SK-N-SH treated with all-trans-retinoic acid at 6 μM for 48 hours (cell line): ENCODE measurements at regions not wholly inside any gene's neighbourhood (a gene's known extent, or its start where the extent isn't known, plus 50 kb on each side); places are given as distances from the start of the nearest gene placed in this dataset.

Experiments
- ATAC-seq: fragments of 200-7000 bp; cut with Tn5 transposase; 3 replicates; pipeline ENCODE4 v1.9.1; 2020; ENCODE audit warnings: mild to moderate bottlenecking, moderate library complexity
- ARNTL ChIP-seq: fragments of 450-650 bp; formaldehyde crosslinking; IDR thresholded peaks from 2 replicates; pipeline ENCODE4 v1.5.0; 2020; ENCODE audit warnings: low read depth, mild to moderate bottlenecking, moderate library complexity, borderline replicate concordance
- BACH2 ChIP-seq: fragments of 250-450 bp; sonication (Bioruptor Pico); IDR thresholded peaks from 2 replicates; pipeline ENCODE4 v1.9.0; 2021; ENCODE audit warnings: mild to moderate bottlenecking, borderline replicate concordance
- CSDC2 ChIP-seq: fragments of 250-450 bp; sonication (Bioruptor Pico); IDR thresholded peaks from 2 replicates; pipeline ENCODE4 v1.5.0; 2020; ENCODE audit warnings: mild to moderate bottlenecking, moderate library complexity
- ISL1 ChIP-seq: fragments of 250-450 bp; sonication (Bioruptor Pico); IDR thresholded peaks from 2 replicates; pipeline ENCODE4 v2.1.2; 2022; ENCODE audit warnings: mild to moderate bottlenecking, moderate library complexity
- PPARA ChIP-seq: fragments of 250-450 bp; sonication (Bioruptor Pico); IDR thresholded peaks from 2 replicates; pipeline ENCODE4 v1.5.0; 2020; ENCODE audit warnings: mild to moderate bottlenecking, borderline replicate concordance
- RARB ChIP-seq: fragments of 250-450 bp; sonication (Bioruptor Pico); IDR thresholded peaks from 2 replicates; pipeline ENCODE4 v1.8.0; 2021; ENCODE audit warnings: mild to moderate bottlenecking, moderate library complexity
- TCF4 ChIP-seq: fragments of 250-450 bp; sonication (Bioruptor Pico); IDR thresholded peaks from 2 replicates; pipeline ENCODE4 v1.8.0; 2021; ENCODE audit warnings: mild to moderate bottlenecking, moderate library complexity, borderline replicate concordance
- TOX ChIP-seq: fragments of 250-450 bp; sonication (Bioruptor Pico); IDR thresholded peaks from 2 replicates; pipeline ENCODE4 v1.8.0; 2021; ENCODE audit warnings: mild to moderate bottlenecking, moderate library complexity, borderline replicate concordance
- ZC3H10 ChIP-seq: fragments of 250-450 bp; sonication (Bioruptor Pico); IDR thresholded peaks from 2 replicates; pipeline ENCODE4 v1.5.1; 2021; ENCODE audit warnings: mild to moderate bottlenecking, moderate library complexity
- ZFP3 ChIP-seq: fragments of 250-450 bp; sonication (Bioruptor Pico); IDR thresholded peaks from 2 replicates; pipeline ENCODE4 v1.5.0; 2020; ENCODE audit warnings: mild to moderate bottlenecking, moderate library complexity
- ZNF565 ChIP-seq: fragments of 450-650 bp; formaldehyde crosslinking; conservative IDR thresholded peaks from 2 replicates; pipeline ENCODE4 v1.5.0; 2020; ENCODE audit warnings: low read depth, mild to moderate bottlenecking, moderate library complexity
- ZNF70 ChIP-seq: fragments of 450-650 bp; formaldehyde crosslinking; IDR thresholded peaks from 2 replicates; pipeline ENCODE4 v1.5.0; 2020; ENCODE audit warnings: mild to moderate bottlenecking, moderate library complexity
- TF ChIP-seq, protein P1 (sequence below): fragments of 250-450 bp; sonication (Bioruptor Pico); IDR thresholded peaks from 2 replicates; pipeline ENCODE4 v1.5.1; 2021; ENCODE audit warnings: mild to moderate bottlenecking, moderate library complexity
- TF ChIP-seq, protein P2 (sequence below): fragments of 250-450 bp; sonication (Bioruptor Pico); IDR thresholded peaks from 2 replicates; pipeline ENCODE4 v1.5.0; 2020; ENCODE audit warnings: mild to moderate bottlenecking, moderate library complexity
- TF ChIP-seq, protein P3 (sequence below): fragments of 250-450 bp; sonication (Bioruptor Pico); IDR thresholded peaks from 2 replicates; pipeline ENCODE4 v1.5.1; 2020; ENCODE audit warnings: low read depth, mild to moderate bottlenecking, moderate library complexity

DNA sequence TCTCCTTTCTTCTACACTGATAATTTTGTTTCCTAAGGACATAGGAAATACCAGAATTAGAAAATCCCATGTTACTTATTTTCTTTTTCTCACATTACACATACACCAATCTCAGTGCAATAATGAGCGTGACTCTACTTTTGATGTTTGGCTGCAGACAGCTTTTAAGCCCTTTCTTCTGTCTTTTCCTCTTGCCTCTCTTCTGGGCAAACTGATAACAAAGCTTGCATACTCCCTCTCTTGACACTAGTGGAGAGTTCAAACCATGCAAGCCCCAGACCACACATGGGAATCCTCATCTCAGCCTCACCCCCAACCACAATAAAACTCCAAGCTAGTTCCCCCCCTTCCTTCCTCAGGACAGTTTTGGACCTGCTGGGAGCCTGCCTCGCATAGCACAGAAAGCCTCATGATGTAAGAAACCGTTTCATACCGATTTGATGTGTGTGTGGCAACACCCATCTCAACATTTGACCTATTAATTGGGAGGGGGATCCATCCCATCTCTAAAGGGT is 161.9 kb downstream of the EMP1 start:
- no peak for TF ChIP-seq BACH2 (CRISPR knock-in tag)
- TF ChIP-seq ZNF565 (CRISPR knock-in tag) = no peak
- no peak for TF ChIP-seq ISL1 (CRISPR knock-in tag)
- ATAC-seq = no peak

DNA sequence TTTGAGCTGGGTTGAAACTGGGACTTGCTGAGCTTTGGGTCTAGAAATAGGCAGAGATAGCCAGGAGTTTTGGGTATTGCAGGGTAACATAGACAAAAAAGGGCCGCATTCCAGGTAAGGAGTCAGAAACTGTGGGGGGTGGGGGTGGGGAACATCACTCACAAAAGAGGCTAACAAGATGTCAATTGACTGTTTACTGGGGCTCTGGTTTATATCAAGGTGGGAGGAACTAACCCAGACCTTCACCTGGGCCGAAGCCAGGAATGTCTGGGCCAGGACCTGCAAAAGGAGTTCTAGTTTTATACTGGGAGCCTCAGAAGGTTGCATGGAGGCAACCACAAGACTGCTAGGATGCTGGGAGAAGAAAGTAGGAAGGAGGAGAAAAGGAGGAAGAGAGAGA is 154.4 kb downstream of the EMP1 start:
- no peak for ATAC-seq
- TF ChIP-seq PPARA (CRISPR knock-in tag) (no peak), ZNF70 (no peak), ZFP3 (CRISPR knock-in tag) (no peak), ZC3H10 (CRISPR knock-in tag) (no peak)
- TF ChIP-seq, protein P1, sequence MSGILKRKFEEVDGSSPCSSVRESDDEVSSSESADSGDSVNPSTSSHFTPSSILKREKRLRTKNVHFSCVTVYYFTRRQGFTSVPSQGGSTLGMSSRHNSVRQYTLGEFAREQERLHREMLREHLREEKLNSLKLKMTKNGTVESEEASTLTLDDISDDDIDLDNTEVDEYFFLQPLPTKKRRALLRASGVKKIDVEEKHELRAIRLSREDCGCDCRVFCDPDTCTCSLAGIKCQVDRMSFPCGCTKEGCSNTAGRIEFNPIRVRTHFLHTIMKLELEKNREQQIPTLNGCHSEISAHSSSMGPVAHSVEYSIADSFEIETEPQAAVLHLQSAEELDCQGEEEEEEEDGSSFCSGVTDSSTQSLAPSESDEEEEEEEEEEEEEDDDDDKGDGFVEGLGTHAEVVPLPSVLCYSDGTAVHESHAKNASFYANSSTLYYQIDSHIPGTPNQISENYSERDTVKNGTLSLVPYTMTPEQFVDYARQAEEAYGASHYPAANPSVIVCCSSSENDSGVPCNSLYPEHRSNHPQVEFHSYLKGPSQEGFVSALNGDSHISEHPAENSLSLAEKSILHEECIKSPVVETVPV = no peak
- TF ChIP-seq, protein P2, sequence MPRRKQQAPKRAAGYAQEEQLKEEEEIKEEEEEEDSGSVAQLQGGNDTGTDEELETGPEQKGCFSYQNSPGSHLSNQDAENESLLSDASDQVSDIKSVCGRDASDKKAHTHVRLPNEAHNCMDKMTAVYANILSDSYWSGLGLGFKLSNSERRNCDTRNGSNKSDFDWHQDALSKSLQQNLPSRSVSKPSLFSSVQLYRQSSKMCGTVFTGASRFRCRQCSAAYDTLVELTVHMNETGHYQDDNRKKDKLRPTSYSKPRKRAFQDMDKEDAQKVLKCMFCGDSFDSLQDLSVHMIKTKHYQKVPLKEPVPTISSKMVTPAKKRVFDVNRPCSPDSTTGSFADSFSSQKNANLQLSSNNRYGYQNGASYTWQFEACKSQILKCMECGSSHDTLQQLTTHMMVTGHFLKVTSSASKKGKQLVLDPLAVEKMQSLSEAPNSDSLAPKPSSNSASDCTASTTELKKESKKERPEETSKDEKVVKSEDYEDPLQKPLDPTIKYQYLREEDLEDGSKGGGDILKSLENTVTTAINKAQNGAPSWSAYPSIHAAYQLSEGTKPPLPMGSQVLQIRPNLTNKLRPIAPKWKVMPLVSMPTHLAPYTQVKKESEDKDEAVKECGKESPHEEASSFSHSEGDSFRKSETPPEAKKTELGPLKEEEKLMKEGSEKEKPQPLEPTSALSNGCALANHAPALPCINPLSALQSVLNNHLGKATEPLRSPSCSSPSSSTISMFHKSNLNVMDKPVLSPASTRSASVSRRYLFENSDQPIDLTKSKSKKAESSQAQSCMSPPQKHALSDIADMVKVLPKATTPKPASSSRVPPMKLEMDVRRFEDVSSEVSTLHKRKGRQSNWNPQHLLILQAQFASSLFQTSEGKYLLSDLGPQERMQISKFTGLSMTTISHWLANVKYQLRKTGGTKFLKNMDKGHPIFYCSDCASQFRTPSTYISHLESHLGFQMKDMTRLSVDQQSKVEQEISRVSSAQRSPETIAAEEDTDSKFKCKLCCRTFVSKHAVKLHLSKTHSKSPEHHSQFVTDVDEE (CRISPR knock-in tag) = no peak

DNA sequence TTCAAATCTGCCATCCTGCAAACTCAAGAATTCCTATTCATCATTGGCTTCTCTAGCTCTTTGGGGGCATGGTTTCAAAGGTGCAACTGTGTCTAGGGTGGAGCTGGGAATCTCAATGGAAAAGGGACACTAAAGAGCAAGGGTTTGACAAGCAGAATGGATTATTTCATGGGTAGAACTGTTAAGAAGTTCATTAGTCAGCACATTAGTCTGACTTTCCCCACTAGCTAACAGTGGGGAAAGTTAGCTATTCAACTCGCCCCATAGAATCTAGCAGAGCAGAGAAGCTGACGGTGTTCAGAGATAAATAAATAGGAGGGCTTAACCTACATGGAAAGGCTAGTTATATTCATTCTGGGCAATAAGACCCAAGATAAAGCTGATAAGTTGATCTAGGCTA is 153.9 kb downstream of the EMP1 start:
- no peak for ATAC-seq
- no peak for TF ChIP-seq TOX (CRISPR knock-in tag)
- TF ChIP-seq, protein P2 (CRISPR knock-in tag) = no peak
- TF ChIP-seq, protein P1 = no peak
- no peak for TF ChIP-seq CSDC2 (CRISPR knock-in tag)
- TF ChIP-seq, protein P3, sequence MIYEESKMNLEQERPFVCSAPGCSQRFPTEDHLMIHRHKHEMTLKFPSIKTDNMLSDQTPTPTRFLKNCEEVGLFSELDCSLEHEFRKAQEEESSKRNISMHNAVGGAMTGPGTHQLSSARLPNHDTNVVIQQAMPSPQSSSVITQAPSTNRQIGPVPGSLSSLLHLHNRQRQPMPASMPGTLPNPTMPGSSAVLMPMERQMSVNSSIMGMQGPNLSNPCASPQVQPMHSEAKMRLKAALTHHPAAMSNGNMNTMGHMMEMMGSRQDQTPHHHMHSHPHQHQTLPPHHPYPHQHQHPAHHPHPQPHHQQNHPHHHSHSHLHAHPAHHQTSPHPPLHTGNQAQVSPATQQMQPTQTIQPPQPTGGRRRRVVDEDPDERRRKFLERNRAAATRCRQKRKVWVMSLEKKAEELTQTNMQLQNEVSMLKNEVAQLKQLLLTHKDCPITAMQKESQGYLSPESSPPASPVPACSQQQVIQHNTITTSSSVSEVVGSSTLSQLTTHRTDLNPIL (CRISPR knock-in tag) = no peak
- no peak for TF ChIP-seq ARNTL (CRISPR knock-in tag)

DNA sequence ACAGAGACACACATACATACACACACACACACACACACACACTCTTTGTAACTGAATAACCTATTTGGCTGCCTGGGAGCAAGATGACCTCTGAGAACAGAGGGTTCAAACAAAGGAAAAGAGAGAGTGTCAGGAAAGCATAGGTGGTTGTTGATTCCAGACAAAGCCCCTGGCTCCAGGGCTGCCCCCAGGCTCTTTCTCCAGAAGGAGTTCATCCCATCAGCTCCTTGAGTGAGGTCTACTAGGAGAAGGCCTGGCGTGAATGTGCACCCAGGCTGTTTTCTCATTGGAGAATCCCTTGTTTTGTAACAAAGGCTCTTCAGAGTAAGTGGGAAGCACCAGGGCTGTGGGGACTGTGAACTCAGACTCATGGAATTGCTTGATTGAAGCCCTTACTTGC is 151.9 kb downstream of the EMP1 start:
- TF ChIP-seq CSDC2 (CRISPR knock-in tag) (no peak), ZNF565 (CRISPR knock-in tag) (no peak), ZFP3 (CRISPR knock-in tag) (no peak), ZC3H10 (CRISPR knock-in tag) (no peak), RARB (no peak), TCF4 (CRISPR knock-in tag) (no peak)
- ATAC-seq = no peak
